Central memory CD8-positive, alpha-beta T cell (primary cell): ENCODE measurements at regions not wholly inside any gene's neighbourhood (a gene's known extent, or its start where the extent isn't known, plus 50 kb on each side); places are given as distances from the start of the nearest gene placed in this dataset.

Experiments
- ATAC-seq: fragments of 150-1000 bp; cut with Tn5 transposase; replicated peaks from 2 replicates; pipeline ENCODE4 v1.10.0; 2022; ENCODE audit warnings: mild to moderate bottlenecking, moderate FRiP score, moderate number of reproducible peaks; ENCODE audit not compliant: poor library complexity, severe bottlenecking; ENCODE audit errors: extremely low read depth
- DNase-seq, 2 donors: peaks; one replicate each; pipeline ENCODE4 v3.0.0; 2021; ENCODE audit warnings: low spot score in 2 of 2
- H3K27ac Mint-ChIP-seq: one replicate; pipeline ENCODE4 v1.8.0; 2022; ENCODE audit warnings: low read depth, mild to moderate bottlenecking, moderate library complexity, mixed read lengths
- H3K27me3 Mint-ChIP-seq: one replicate; pipeline ENCODE4 v1.8.0; 2022; ENCODE audit warnings: mixed read lengths
- H3K36me3 Mint-ChIP-seq: one replicate; pipeline ENCODE4 v1.8.0; 2022; ENCODE audit warnings: mild to moderate bottlenecking, moderate library complexity, mixed read lengths; ENCODE audit not compliant: insufficient read depth
- H3K4me1 Mint-ChIP-seq: one replicate; pipeline ENCODE4 v1.8.0; 2022; ENCODE audit warnings: mixed read lengths
- H3K4me3 Mint-ChIP-seq: one replicate; pipeline ENCODE4 v1.8.0; 2022; ENCODE audit warnings: mild to moderate bottlenecking, moderate library complexity, mixed read lengths
- H3K9me3 Mint-ChIP-seq: one replicate; pipeline ENCODE4 v1.8.0; 2022; ENCODE audit warnings: mixed read lengths

- ATAC-seq (no peak), DNase-seq (no peak)
- H3K9me3 Mint-ChIP-seq = peaks cover 13% of the 10 kb centered on the region
- H3K27me3 Mint-ChIP-seq = no peaks in the 10 kb centered on the region
- H3K4me3 Mint-ChIP-seq = no peak overlapping the region
- H3K4me1 Mint-ChIP-seq = no peaks in the 10 kb centered on the region
- no peaks in the 10 kb centered on the region for H3K36me3 Mint-ChIP-seq
- no peak overlapping the region for H3K27ac Mint-ChIP-seq
These were observed 1131.3 kb upstream of the MAP3K7 start for GRCh38 chr6:91718198-91718597.

DNA sequence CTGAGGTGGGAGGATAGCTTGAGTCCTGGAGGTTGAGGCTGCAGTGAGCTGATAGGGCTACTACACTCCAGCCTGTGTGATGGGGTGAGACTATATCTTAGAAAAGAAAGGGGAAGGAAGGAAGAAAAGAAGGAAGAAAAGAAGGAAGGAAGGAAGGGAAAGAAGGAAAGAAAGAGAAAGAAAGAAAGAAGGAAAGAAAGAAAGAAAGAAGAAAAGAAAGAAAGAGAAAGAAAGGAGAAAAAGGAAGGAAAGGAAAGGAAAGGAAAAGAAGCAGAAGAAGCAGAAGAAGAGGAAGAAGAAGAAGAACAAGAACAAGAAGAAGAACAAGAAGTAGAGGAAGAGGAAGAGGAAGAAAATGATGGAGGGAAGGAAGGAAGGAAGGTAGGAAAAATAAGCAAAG lies 1130.2 kb upstream of the MAP3K7 start:
- Mint-ChIP-seq H3K4me1 (no peaks in the 10 kb centered on the region), H3K9me3 (peaks cover 18% of the 10 kb centered on the region)
- ATAC-seq = no peak

GRCh38 chr6:91716361-91716760 lies 1129.5 kb upstream of the MAP3K7 start:
- DNase-seq (no peak), ATAC-seq (no peak)
- Mint-ChIP-seq H3K27ac (no peak overlapping the region), H3K4me1 (no peaks in the 10 kb centered on the region), H3K9me3 (peaks cover 18% of the 10 kb centered on the region), H3K27me3 (no peaks in the 10 kb centered on the region), H3K4me3 (no peak overlapping the region), H3K36me3 (no peaks in the 10 kb centered on the region)

More for the DNA sequence above, 1130.2 kb upstream of the MAP3K7 start:
- no peak for DNase-seq
- no peaks in the 10 kb centered on the region for H3K27me3 Mint-ChIP-seq
- no peak overlapping the region for H3K27ac Mint-ChIP-seq
- H3K4me3 Mint-ChIP-seq = no peak overlapping the region
- no peaks in the 10 kb centered on the region for H3K36me3 Mint-ChIP-seq

DNA sequence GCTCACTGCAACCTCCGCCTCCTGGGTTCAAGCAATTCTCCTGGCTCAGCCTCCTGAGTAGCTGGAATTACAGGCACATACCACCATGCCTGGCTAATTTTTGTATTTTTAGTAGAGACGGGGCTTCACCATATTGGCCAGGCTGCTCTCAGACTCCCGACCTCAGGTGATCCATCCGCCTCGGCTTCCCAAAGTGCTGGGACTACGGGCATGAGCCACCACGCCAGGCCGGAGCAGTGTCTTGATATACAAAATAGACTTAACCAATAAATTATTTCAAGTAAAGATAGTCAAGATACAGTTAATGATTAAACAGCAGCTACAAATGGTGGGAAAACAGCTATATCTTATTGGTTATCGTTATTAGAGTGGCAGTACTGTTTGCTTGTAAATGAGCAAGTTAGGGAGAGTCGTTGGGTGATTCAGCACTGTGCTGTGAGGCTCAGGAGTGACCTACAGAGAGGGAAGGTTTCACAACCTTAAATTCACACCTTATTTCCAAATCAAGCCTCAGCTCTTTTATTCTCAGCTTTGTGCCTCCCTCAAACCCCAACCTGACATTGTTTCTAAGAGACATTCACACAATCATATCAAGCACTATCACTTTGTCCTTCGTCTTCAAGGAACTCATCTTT lies 1128.4 kb upstream of the MAP3K7 start:
- Mint-ChIP-seq H3K4me3 (no peak overlapping the region), H3K9me3 (peaks cover 18% of the 10 kb centered on the region), H3K4me1 (no peaks in the 10 kb centered on the region), H3K27me3 (no peaks in the 10 kb centered on the region), H3K27ac (no peak overlapping the region), H3K36me3 (no peaks in the 10 kb centered on the region)
- ATAC-seq (no peak), DNase-seq (no peak)

GRCh38 chr6:91713911-91714310 lies 1127.0 kb upstream of the MAP3K7 start:
- H3K27ac Mint-ChIP-seq = no peak overlapping the region
- no peak overlapping the region for H3K4me3 Mint-ChIP-seq
- H3K4me1 Mint-ChIP-seq = no peaks in the 10 kb centered on the region
- no peak for ATAC-seq
- DNase-seq = no peak
- H3K9me3 Mint-ChIP-seq = peaks cover 18% of the 10 kb centered on the region
- H3K36me3 Mint-ChIP-seq = no peaks in the 10 kb centered on the region
- H3K27me3 Mint-ChIP-seq = no peaks in the 10 kb centered on the region

DNA sequence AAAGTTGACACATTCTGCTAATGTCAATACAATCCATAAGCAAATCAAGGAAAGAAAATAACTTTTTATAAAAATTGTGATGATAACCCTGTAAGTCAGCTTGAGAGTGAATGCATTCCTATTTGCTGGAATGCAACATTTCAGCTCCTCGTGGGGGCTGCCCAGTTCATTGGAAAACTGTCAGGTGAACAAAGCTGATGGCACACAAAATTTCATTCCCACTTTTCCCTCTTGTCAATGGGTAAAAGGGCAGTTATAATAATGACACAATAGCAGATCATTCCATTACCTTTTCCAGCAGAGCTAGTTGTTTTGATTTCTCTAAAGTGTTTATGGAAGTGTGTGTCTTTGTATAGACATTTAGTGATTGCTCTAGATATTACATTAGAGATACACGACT lies 1124.6 kb upstream of the MAP3K7 start:
- no peak overlapping the region for H3K27ac Mint-ChIP-seq
- H3K9me3 Mint-ChIP-seq = peaks cover 11% of the 10 kb centered on the region
- H3K4me3 Mint-ChIP-seq = no peak overlapping the region
- no peaks in the 10 kb centered on the region for H3K4me1 Mint-ChIP-seq
- no peaks in the 10 kb centered on the region for H3K27me3 Mint-ChIP-seq
- no peak for DNase-seq
- ATAC-seq = no peak
- no peaks in the 10 kb centered on the region for H3K36me3 Mint-ChIP-seq

DNA sequence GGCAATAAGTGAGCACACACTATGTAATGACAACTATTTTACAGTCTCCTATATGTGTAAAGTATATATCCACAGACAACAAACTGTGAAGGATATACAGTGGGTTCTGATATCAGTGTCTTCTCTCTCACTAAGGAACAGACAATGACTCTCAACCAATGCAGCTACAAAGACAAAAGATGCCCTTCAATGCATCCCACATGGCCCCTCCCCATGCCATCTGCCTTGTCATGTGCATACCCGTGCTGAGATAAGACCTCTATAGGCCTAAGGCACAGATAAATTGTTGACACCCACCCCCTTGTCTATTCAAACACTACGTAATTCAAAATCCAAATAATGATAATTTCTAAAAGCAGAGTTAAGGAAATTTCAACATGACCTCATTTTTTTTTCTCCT lies 1123.5 kb upstream of the MAP3K7 start:
- DNase-seq (no peak), ATAC-seq (no peak)
- Mint-ChIP-seq H3K4me3 (no peak overlapping the region), H3K9me3 (peaks cover 6% of the 10 kb centered on the region), H3K27ac (no peak overlapping the region), H3K27me3 (no peaks in the 10 kb centered on the region), H3K36me3 (no peaks in the 10 kb centered on the region), H3K4me1 (no peaks in the 10 kb centered on the region)

DNA sequence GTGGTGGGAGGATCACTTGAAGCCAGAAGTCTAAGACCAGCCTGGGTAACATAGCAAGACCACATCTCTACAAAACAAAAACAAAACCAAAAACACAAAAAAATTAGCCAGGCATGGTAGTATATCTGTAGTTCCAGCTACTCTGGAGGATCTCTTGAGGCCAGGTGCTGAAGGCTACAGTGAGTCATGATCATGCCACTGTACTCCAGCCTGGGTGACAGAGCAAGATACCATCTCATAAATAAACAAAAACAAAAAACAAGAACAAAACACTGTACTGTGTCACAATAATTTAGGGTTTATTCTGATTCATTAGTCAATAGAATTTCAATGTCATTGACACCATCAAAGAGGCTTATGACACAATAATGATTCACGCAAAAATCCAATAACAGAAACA lies 1121.7 kb upstream of the MAP3K7 start:
- H3K9me3 Mint-ChIP-seq = peaks cover 14% of the 10 kb centered on the region
- no peak for DNase-seq
- no peaks in the 10 kb centered on the region for H3K4me1 Mint-ChIP-seq
- no peaks in the 10 kb centered on the region for H3K36me3 Mint-ChIP-seq
- ATAC-seq = no peak
- H3K27me3 Mint-ChIP-seq = no peaks in the 10 kb centered on the region
- no peak overlapping the region for H3K4me3 Mint-ChIP-seq
- H3K27ac Mint-ChIP-seq = no peak overlapping the region

DNA sequence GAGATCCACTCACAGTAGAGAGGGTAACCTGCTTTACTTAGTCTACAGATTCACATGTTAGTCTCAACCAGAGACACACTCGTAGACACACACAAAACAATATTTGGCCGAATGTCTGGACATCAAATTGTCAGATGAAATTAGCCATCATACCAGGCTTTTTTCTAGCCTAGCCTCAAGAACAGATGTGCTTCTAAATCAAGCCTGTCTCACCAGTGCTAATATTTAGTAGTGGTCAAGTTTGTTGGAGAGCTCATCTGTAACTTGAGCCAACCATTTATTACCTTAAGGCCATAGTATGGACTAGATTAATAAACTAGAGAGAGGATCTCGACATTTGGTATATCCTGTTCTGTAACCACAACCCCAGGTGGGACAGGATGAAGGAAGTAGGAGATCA lies 1118.8 kb upstream of the MAP3K7 start:
- H3K4me1 Mint-ChIP-seq = no peaks in the 10 kb centered on the region
- H3K27me3 Mint-ChIP-seq = no peaks in the 10 kb centered on the region
- H3K36me3 Mint-ChIP-seq = no peaks in the 10 kb centered on the region
- H3K4me3 Mint-ChIP-seq = no peak overlapping the region
- DNase-seq (no peak), ATAC-seq (no peak)
- no peak overlapping the region for H3K27ac Mint-ChIP-seq
- peaks cover 22% of the 10 kb centered on the region for H3K9me3 Mint-ChIP-seq

GRCh38 chr6:91704531-91704930 lies 1117.7 kb upstream of the MAP3K7 start:
- no peaks in the 10 kb centered on the region for H3K27me3 Mint-ChIP-seq
- H3K4me1 Mint-ChIP-seq = no peaks in the 10 kb centered on the region
- no peaks in the 10 kb centered on the region for H3K36me3 Mint-ChIP-seq
- no peak overlapping the region for H3K4me3 Mint-ChIP-seq
- DNase-seq (no peak), ATAC-seq (no peak)
- H3K27ac Mint-ChIP-seq = no peak overlapping the region
- peaks cover 22% of the 10 kb centered on the region for H3K9me3 Mint-ChIP-seq

DNA sequence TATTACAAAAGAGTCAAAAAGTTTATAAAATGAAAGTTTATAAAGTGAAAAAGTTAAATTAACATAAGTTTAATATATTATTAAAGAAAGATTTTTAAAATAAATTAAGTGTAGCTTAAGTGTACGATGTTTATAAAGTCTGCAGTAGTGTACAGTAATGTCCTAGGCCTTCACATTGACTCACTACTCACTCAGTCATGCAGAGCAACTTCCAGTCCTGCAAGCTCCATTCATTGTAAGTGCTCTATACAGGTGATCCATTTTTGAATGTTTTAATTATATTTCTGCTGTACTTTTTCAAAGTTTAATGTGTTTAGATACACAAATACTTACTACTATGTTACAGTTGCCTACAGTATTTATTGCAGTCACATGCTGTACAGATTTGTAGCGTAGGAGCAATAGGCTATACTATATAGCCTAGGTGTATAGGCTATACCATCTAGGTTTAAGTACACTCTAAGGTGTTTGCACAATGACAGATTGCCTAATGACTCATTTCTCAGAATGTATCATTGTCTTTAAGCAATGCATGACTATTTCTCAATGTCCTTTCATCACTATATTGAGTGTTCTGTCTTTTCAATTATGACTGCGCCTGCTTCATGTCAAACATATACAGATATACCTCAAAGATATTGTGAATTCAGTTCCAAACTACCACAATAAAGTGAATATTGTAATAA lies 1110.3 kb upstream of the MAP3K7 start:
- H3K27me3 Mint-ChIP-seq = no peaks in the 10 kb centered on the region
- H3K27ac Mint-ChIP-seq = no peak overlapping the region
- H3K4me1 Mint-ChIP-seq = no peaks in the 10 kb centered on the region
- DNase-seq (no peak), ATAC-seq (no peak)
- H3K4me3 Mint-ChIP-seq = no peak overlapping the region
- peaks cover 5% of the 10 kb centered on the region for H3K9me3 Mint-ChIP-seq
- no peaks in the 10 kb centered on the region for H3K36me3 Mint-ChIP-seq

DNA sequence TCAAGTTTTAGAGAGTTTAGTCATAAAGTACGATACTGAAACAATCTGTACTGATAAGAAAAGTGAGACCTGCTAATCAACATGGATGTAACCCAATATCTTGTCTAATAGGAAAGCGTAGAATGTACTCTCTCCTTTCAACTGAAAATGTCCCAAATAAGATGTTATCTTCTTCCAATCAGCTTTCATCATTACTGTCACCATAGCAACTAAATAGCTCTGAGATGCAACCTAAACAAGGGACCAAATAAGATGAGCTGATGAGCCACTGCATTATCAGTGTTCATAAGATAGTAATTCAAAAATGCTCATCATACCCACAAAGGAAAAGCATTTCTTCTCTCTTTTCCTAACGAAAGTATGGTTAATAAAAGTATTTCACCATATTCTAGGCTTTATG lies 1108.3 kb upstream of the MAP3K7 start:
- Mint-ChIP-seq H3K27me3 (no peaks in the 10 kb centered on the region), H3K27ac (no peak overlapping the region), H3K36me3 (no peaks in the 10 kb centered on the region), H3K9me3 (no peaks in the 10 kb centered on the region), H3K4me3 (no peak overlapping the region), H3K4me1 (no peaks in the 10 kb centered on the region)
- ATAC-seq (no peak), DNase-seq (no peak)

DNA sequence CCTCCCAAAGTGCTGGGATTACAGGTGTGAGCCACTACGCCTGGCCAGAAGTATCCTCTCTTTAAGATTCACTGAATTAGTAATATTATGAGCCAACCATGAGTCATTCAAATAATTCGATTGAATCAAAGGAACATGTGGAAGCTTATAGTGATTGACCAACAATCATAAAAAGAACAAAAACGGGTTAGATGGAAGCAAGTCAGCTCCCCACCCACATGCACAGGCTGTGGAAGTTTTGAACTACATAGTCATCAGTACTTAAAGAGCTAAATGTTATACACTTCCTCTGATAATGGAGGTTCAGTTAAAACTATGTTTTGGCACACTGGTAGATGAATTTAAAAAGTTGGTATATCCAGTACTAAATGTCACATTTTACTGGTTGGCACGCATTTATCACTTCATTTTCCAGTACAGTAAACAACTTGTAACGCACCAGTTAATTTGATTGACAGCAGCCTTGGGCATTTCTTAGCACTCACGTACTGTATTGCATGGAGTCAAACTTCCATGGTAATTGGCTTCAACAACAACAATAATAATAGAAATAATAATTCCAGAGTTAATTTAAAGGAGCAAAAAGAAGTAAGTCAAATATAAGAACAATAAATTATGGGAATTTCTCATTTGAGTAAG lies 1107.3 kb upstream of the MAP3K7 start:
- H3K36me3 Mint-ChIP-seq = no peaks in the 10 kb centered on the region
- no peaks in the 10 kb centered on the region for H3K4me1 Mint-ChIP-seq
- no peak overlapping the region for H3K27ac Mint-ChIP-seq
- ATAC-seq (no peak), DNase-seq (no peak)
- no peak overlapping the region for H3K4me3 Mint-ChIP-seq
- no peaks in the 10 kb centered on the region for H3K9me3 Mint-ChIP-seq
- no peaks in the 10 kb centered on the region for H3K27me3 Mint-ChIP-seq
